Stomach (tissue), 4 donors: ENCODE measurements at regions not wholly inside any gene's neighbourhood (a gene's known extent, or its start where the extent isn't known, plus 50 kb on each side); places are given as distances from the start of the nearest gene placed in this dataset.

Source experiments
- POLR2A ChIP-seq, 4 donors: fragments of 450-650 bp; IDR thresholded peaks; one replicate each; pipeline ENCODE4 v1.6.1; 2016; ENCODE audit warnings: antibody characterized with exemption in 4 of 4, control low read depth in 2 of 4, mild to moderate bottlenecking in 1 of 4, moderate library complexity in 1 of 4
- POLR2AphosphoS5 ChIP-seq, 3 donors: sonication (generic); formaldehyde crosslinking; IDR thresholded peaks; one replicate each; pipeline ENCODE4 v1.6.1; 2016; ENCODE audit warnings: antibody characterized with exemption in 3 of 3
- TF ChIP-seq, protein P1 (sequence below), 7 experiments: fragments of 450-650 bp in 4 of 7; fragments of 200-600 bp in 3 of 7; sonication (generic) in 3 of 7; IDR thresholded peaks; one replicate each; pipeline ENCODE4 v1.5.1; 2016 to 2019; ENCODE audit warnings: antibody characterized with exemption in 7 of 7, control low read depth in 2 of 7, mild to moderate bottlenecking in 1 of 7

DNA sequence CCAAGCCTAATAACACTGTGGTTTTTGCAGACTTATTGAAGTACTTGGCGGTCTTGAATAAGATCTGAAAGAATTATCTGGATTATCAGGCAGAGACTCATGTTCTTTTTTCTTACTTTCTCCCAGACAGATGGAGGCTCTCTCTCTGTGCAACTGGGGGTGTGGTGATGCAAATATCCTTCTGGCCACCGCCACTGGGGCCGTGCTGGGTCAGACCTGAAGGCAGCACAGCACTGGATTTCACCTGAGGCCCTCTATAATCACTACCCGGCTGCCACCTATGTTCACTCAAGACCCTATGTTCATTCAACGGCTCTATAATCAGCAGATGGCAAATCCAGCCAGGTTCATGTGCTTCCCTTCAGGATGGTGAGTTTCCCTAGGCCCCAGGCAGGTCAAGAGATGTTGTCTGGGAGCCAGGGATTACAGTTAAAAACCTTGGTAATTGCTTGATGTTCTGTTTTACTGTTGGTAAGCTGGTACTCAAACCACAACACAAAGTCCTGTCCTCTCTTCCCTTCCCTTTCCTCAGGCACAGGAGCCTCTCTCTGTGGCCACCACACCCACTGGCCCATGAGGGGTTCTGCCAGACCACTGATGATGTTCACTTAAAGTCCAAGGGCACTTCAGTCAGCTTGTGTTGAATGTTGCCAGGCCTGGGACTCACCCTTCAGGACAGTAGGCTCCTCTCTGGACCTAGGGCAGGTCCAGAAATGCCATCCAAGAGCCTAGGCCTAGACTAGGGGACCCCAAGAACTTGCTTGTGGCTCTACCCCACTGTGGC is 205.3 kb upstream of the GCFC2 start:
- TF ChIP-seq, protein P1, sequence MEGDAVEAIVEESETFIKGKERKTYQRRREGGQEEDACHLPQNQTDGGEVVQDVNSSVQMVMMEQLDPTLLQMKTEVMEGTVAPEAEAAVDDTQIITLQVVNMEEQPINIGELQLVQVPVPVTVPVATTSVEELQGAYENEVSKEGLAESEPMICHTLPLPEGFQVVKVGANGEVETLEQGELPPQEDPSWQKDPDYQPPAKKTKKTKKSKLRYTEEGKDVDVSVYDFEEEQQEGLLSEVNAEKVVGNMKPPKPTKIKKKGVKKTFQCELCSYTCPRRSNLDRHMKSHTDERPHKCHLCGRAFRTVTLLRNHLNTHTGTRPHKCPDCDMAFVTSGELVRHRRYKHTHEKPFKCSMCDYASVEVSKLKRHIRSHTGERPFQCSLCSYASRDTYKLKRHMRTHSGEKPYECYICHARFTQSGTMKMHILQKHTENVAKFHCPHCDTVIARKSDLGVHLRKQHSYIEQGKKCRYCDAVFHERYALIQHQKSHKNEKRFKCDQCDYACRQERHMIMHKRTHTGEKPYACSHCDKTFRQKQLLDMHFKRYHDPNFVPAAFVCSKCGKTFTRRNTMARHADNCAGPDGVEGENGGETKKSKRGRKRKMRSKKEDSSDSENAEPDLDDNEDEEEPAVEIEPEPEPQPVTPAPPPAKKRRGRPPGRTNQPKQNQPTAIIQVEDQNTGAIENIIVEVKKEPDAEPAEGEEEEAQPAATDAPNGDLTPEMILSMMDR (IDR thresholded peaks at IDR 0.05) = no peak
- TF ChIP-seq POLR2AphosphoS5 (IDR thresholded peaks at IDR 0.05) (no peak), POLR2A (IDR thresholded peaks at IDR 0.05) (no peak)
